Umbilical cord (tissue), 1 donor: ENCODE measurements at regions not wholly inside any gene's neighbourhood (a gene's known extent, or its start where the extent isn't known, plus 50 kb on each side); places are given as distances from the start of the nearest gene placed in this dataset.

ENCODE experiments used
- DNase-seq: peaks from one replicate; pipeline ENCODE4 v3.0.0-alpha.2; 2015; ENCODE audit warnings: low spot score

DNA sequence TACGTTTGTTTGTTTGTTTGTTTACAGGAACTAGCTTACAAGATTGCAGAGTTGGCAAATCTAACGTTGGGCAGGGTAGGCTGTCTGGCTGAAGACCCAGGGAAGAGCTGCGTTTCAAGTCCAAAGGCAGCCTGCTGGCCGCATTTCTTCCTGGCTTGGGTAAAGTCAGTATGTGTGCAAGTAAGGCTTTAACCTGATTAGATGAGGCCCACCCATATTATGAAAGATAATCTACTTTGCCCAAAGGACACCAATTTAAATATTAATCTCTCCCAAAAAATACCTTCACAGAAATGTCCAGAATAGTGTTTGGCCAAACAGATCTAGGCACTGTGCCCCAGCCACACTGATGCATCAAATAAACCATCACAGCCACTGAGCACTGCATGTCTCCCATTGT, 228.9 kb upstream of the HABP2 start:
- DNase-seq: no peak

DNA sequence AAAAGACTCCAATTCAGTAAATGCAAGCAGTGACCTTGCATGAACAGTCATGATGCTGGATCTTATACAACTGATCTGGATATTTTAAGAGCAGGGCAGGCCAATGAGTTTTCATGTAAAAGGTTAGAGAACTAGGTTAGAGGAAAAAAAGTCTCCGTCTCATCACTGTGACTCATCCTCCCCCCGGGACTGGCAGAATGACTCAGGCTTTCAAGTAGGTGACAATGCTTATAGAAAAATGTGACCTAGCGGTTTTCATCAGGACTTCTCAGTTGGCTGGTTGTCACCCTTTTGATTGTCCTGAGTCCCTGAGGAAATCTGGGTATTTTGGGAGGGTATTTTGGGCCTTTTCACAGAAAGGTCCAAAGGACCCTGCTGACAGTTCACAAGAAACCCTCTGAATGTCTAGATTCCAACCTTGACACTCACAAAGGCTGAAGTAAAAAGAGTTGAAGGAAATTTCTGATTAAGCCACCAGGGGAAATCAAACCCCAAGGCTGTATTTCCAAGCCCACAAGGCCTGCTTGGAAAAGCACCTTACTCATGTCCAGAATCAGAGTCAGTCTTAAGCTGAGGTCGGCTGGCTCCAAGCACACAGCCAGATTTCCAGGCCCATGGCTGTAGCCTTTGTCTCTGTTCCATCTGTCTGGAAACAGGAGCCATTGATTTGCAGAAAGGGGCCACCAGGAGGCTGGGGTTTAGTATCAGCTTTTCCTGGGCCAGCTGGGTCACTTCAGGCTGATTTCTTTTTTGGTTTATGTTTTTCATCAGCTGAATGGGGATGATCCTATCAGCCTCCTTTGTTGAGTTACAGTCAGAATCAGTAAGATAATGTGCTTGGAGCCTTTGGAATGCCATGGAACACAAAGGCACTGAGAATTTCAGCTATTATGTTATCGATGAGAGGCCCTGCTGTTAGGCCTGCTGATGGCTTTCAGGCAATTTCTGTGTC, 226.4 kb upstream of the HABP2 start:
- peak; percentile 43 for DNase-seq

DNA sequence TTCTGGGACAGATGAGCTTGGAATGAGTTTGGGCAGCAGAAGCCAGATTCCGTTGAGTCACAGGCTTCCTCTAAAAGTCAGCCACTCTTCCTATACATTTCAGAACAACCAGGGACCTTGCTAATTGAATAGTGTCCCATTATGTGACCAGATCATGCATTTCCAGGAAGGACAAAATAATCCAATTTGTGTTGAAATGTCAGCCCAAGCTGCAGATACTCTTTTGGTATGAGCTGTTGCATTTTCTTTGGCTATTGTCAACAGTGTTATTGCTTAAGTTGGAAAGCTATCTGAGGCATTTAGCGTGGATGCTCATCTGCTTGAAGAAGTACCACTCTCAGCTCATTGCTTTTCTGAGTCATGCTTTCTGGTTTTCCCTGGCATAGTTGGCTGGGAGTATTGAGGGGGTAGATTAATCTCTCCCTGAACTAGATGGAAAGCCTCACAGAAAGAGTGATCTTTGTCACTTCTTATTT, 223.7 kb upstream of the HABP2 start:
- peak; percentile 52 for DNase-seq

DNA sequence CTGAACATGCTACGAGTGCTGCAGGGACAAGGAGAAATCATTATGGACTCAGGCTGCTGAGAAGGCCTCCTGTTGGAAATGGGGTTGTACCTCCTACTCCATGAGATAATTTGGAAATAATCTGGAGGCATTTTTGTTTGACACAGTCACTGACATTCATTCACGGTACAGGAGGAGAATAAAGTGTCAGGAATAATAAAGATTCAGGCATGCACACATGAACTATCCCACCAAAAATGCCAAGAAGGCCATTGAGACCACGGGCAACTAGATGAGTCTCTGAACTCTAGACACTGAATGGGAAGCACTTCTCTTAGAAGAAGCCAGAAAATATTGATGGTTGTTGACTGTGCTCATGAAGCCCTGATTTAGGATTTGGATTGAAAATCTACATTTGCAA, 220.9 kb upstream of the HABP2 start:
- DNase-seq: no peak

DNA sequence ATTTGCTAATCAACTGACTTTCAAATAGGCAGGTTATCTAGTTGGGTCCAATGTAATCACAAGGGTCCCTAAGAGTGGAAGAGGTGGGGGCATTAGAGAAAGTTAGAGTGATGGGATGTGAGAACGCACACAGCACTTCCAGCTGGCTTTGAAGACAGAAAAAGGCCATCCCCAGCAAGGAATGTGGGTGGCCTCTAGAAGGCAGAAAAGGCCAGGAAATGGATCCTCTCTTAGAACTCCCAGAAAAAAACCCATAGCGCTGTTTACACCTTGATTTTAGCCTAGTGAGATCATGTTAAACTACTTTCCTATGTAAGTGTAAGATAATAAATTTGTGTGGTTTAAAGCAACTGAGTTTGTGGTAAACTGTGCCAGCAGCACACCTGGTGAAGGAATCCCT, 219.5 kb upstream of the HABP2 start:
- DNase-seq: no peak

DNA sequence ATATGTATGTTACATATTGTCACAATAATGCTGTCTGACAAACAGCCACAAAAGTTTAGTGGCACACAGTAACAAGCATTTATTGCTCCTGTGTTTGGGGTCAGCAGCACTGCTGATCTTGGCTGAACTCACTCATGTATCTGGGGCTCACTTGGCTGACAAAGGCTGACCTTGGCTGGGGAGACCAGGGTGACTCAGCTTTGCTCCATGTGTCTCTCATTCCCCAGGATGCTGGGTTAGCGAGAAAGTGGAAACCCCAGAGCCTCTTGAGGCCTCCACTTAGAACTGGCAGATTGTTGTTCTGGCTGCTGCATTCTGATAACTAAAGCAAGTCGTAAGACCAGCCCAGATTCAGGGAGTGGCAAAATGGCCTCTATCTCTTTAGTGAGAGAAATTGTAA, 217.3 kb upstream of the HABP2 start:
- no peak for DNase-seq

DNA sequence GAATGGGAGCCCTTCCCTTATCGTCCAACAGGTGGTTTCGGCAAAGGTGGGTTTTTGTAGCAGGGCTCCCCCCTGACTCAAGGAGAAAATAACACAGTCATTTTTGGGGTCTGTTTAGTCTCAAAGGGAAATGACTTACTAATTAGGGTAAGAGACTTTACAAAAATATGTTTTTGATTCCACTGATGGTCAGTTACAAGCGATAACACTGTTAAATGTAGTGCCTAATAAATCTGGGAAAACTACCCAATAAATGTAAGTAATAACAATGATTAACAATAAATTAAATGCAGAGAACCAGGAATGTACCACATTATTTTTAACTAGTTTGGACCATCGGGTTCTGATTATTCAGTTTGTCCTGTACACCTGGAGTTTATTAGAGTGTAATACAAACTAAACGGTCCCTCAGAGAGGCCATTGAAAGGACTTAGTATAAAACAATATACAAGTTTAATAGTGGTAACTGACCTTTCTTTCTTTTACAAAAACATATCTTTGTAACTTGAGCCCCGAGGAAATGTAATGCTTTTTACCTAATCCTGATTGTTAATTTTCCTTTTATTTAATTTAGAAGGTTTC, 216.2 kb upstream of the HABP2 start:
- no peak for DNase-seq

DNA sequence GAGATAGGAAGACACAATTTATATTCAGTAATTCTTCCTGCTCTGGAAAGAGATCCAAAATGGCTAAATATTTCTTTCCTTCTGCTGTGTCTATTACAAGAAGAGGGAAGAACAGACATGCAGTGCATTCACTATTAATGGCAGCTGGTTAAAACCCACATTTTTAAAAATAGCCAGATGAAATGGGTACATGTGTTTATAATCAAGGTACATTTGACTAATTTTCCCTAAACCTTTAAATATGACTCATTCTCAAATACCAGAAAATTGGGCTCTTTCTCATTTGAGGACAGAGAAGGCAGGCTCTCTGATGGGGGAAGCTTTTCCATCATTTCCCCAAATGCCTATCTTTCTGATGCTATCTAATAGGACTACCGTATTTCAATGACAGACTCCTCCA, 215.7 kb upstream of the HABP2 start:
- DNase-seq: no peak

DNA sequence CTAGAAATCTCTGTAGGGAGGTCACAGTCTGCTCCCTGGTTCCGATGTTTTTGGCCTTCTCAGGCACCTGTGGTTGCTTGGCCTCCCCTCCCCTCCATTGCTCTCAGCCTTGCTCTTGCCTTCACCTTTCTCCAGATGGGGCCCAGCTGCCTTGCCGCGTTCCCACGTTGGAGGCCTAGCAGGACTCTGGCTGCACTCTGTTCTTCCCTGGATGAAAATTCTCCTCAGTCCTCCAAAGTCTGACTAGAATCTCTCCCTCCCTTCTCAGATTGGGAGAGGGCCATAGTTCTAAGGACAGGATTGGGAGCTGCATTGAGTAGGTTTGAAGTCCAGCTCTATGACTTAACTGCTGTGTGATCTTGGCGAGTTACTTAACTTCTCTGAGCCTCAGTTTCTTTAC, 213.7 kb upstream of the HABP2 start:
- no peak for DNase-seq

DNA sequence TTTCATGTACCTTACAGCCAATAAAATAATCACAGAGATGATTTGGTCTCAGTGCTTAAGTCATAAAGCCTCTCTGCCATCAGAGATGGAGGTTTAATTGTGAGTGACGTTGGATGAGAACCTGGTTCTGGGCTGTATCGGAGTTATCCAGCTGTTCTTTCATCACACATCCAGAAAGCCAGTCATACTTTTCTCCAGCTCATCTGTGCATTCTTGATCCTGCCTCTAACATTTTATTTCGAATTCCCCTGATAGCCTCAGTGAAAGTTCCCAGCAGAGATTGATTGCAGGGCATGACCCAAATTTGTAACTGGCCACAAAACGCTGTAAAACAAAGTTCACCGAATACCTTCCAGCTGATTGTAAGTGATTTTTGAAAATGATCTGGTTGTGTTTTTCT, 212.6 kb upstream of the HABP2 start:
- no peak for DNase-seq

DNA sequence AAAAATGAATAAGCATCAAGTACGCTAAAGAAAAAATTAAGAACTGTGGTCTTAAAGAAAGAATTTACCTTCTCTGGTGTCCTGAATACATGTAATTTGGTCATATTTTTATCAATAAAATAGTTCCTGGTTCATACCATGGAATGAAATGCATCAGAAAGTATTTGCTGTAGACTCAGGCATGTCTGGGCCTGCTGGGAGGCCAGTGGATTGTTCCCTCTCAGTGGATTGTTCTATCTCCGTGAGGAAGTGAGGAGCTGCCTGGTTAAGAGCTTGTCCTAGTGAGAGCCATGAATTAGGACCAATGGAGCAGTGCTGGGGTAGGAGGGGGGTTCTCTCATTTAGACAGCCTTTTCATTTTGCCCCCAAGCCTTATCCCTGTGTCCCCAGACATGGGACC, 211.7 kb upstream of the HABP2 start:
- DNase-seq: no peak

DNA sequence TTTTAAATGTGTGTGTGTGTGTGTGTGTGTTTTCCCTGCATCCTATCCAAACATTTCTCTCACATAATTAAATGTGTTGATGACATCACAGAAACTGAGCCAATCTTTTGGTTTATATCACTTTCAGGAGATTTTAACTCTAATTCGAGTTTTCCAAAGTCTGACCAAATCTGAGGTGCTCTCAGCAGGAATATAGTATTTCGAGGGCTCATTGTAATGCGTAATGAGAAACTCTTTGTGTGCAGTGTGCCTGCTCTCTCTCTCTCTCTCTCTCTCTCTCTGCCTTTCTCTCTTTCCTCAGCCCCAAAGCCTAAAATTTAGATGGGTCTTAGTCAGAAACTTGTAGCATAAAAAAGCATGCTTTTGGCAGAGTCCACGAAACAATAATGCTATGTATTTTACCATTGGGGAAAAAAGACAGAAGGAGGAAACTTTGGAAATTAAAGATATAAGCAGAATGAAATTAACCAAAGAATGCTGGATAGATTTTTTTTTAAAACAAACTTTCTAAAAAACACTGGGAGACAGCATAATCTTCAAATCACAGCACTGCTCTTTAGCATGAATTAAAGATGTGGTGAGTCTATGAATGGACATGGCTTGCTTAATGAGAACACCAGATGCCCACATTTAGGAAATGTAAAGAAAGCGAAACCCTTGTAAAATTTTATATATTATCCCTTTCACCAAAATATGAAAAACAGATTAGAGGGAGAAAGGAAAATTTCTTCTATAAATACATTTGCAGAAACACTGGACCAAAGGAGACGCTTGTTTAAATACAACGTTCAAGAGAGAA, 206.8 kb upstream of the HABP2 start:
- no peak for DNase-seq

DNA sequence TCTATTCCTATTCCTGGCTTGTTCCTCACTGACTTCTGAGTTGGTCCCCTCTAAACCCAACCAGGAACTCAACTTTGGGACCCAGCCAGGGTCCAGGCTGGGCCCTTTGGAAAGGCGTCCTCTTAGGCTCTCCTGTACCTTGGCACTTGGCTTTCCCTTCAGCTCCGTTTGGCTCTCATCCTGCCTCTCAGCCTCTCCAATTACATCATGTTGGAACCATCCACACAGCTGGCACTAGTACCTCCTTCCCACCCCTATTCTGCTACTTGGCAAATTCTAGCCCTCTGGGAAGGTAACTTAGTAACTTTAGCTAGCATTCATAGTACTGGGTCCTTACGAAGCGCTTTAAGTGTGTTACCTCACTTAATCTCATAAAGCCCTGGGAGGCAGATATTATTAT, 205.3 kb upstream of the HABP2 start:
- DNase-seq: no peak

DNA sequence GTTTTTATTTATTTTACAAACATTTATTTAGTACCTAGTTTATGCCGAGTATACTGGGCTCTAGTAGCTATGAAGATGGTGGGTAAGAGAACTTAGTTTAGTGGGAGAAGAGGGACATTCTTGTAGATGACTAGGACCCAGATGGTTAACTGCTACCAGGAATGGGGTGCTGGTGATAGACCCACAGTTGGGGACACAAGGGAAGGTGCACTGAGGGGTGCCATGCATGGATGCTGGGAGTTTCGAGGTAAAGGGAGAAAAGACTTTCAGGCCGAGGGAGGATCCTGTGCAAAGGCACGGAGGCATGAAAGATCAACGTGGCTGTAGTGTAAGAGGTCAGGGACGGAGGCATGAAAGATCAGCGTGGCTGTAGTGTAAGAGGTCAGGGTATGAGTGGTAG, 204.2 kb upstream of the HABP2 start:
- no peak for DNase-seq

DNA sequence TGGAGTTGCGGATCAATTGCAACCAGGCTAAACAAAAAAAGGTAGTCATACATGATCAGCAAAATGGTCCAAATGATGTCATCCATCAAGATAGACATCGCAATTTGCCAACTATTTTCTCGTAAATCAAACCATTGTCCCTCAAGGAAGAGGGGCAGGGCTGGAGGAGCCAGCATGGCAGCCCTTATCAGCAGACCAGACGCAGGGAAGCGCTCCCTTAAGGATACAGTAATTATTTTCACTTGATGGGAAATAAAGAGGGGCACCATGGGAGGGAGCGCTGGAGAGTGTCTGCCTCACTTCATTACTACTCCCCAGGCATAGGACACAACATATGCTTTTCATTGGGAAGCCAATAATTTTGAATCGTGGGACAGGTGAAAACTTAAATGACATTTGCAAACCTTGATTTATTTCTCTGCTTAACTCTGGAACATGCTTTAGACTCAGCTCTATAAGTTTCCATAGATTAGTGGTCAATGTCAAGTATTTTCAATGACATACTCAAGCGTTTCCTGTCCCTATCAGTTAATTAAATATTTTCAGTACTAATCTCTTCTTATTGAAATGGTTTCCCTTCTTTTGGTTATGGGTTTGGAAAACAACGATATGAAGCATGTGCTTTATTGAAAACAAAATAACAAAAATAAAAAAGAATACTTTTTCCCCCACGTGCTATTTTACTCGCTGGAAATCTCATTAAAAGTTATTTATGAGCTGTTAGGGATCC, 202.4 kb upstream of the HABP2 start:
- DNase-seq: no peak

DNA sequence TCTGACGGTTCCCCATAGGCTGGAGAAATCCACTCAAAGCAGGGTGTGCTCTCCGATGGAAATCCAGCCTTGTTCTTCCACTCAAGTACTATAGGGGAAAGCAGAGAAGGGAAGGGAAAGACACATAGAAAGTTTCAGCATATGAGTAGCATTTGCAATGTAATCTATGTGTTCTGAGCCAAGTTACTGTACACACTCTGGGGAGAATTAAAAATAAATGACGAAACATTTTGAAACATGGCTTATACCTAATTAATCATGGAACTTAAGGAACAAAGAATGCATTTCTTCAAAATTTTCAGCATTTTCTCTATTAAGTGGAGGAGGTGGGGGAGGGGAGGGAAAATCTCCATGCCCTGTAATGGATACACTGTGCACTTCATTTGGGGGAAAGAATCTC, 198.1 kb upstream of the HABP2 start:
- peak; percentile 63 for DNase-seq

DNA sequence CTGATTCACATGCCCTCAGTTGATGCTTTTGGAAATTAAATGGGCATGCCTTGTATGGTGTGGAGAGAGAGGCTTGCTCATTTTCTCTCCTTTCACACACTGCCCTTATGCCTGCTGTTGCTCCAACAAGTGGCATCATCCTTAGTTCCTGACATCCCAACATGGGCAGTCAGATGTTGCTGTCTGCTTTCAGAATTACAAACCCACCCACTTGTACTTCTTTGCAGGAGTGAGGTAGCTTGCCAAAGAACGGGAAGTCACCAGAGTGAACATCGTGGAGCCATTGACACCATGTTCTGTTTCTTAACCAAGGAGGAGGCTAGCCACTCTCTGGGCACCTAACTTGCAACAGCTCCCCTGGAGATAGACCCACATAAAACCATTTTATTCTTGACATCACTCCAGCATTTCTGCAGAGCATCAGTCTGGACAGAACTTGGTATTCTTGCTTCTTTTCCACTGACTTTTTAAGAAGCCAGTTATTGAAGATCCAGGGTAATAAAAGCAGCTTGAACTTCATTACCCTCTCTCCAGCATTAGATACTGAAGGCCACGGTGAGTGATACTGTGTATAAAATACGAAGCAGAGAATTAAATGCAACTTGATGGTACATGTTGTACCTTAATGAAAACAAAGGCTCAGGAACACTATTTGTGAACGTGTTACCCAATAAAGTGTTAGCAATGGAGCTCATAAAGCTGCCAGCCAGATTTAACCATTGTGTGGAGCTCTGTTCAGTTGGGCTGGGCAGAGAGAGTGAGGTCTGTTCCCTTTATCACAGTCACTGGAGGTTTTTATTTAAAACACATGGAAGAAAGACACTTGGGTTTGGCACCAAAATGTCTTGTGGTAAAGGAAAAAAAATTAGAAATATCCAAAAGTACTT, 195.8 kb upstream of the HABP2 start:
- DNase-seq: peak; percentile 82

DNA sequence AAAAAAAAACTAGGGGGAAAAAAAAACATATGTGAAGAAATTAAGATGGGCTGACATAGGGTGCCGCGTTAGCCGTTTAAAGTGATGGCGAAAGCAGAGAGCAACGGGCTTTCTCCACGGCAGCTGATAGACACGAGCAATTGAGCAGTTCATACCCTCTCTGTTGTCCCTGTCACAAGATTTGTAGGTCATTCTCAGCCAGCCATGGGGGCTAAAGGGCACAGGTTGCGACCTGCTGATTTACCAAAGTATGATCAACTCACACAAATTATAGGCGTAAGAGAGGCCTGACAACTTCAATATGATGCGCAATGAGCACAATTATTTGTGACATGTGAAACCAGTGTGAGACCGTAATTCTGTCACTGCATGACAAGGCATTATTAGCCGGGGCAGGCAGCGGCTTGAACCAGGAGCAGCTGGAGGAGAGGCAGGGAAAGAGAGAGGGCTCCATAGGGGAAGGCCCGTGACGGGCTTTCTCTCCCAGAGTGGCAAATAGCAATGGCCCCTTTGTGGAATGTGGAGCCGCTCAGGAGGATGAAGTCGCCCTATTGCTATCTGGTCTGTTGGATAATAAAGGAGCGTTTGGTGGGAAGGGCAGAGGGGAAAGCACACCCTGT, 195.1 kb upstream of the HABP2 start:
- peak; percentile 28 for DNase-seq

DNA sequence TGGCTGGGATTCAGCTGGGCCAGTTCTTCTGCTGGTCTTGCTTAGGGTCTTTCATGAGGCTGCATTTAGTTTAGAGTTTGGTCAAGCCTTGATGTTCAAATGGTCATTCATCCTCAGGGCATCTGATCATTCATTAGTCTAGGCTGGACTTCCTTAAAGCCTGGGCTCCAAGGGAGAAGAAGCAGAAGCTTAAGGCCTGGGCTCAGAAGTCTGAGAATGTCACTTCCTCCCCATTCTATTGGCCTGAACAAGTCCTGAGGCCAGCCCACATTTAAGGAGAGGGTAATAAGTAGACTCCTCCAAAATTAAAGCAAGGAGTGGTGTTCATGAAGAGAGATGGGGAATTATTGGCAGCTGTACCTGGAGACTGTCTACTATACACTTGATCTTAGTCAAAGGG, 193.2 kb upstream of the HABP2 start:
- DNase-seq: no peak

DNA sequence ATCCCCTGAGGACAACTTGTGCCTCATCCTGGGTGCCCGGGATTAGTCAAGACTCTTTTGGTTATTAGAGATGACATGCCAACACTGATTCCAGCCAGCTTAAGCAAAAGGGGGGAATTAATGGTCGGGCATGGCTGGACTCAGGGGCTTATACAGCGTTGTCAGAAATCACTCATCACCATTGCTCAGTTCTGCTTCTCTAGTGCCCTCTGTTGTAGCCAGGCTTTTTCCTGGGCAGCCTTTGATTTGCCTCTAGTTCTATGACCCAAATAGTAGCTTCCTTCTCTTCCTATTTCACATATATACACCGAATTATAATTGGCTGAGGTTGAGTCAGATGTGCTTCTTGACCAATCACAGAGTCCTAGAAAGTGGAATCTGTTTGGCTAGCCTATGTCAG, 192.0 kb upstream of the HABP2 start:
- no peak for DNase-seq
